HG02840 (cell line): ENCODE measurements at regions not wholly inside any gene's neighbourhood (a gene's known extent, or its start where the extent isn't known, plus 50 kb on each side); places are given as distances from the start of the nearest gene placed in this dataset.

ENCODE experiments used
- ATAC-seq: cut with Tn5 transposase; IDR thresholded peaks from one replicate; pipeline ENCODE4 v1.9.1; 2021; ENCODE audit warnings: mild to moderate bottlenecking, moderate library complexity, moderate number of reproducible peaks; ENCODE audit not compliant: unreplicated experiment, low FRiP score

DNA sequence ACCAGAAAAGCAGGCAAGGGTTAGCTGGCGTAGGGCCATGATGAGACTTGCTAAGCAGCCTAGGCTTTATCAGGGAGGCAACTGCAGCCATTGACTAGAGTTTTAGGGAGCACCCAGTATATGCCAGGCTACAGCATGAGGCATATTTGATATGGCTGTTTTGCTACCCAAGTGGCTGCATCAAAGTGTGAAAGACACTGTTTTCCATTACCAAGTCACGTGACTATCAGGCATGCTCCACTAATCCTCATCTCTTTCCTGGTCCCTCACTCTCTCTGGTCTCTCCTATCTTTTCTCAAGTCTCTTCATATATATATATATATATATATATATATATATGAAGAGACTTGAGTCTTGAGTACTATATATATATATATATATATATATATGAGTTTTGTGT is 206.7 kb upstream of the POU3F1 start:
- ATAC-seq, result no peak

DNA sequence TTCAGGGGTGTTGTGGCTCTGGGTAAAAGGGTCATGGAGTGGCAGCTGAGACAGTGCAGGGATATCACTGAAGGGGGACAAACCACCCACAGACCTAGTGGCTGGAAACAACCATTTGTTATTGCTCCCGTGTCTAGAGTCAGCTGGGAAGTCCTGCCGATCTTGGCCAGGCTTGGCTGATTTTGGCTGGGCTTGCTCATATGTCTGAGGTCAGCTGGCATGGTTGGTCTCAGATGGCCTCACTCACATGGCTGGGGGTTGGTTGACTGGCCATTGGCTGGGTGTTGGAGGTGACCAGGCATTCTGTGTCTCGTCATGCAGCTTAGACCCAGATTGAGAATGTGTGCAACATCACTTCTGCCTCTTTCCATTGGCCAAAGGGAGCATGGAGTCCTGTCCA is 203.8 kb upstream of the POU3F1 start:
- no peak for ATAC-seq

DNA sequence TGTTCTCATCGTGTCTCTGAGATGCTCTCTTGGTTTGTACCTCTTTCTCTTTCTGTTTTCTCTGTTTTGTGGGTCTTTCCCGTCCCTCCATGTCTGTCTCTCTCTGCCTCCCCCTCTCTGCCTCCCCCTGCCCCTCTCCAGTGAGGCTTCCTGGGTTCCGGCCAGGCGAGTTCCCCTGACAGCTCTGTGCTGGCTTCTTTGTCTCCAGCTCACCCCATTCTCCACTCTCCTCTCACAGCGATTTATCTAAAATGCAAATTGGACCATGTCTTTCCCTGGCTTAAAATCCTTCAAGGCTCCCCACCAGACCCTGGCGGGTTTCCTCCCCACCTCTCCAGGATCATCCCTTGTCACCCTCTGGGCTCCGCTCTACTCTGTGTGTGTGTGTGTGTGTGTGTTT is 202.4 kb upstream of the POU3F1 start:
- no peak for ATAC-seq

DNA sequence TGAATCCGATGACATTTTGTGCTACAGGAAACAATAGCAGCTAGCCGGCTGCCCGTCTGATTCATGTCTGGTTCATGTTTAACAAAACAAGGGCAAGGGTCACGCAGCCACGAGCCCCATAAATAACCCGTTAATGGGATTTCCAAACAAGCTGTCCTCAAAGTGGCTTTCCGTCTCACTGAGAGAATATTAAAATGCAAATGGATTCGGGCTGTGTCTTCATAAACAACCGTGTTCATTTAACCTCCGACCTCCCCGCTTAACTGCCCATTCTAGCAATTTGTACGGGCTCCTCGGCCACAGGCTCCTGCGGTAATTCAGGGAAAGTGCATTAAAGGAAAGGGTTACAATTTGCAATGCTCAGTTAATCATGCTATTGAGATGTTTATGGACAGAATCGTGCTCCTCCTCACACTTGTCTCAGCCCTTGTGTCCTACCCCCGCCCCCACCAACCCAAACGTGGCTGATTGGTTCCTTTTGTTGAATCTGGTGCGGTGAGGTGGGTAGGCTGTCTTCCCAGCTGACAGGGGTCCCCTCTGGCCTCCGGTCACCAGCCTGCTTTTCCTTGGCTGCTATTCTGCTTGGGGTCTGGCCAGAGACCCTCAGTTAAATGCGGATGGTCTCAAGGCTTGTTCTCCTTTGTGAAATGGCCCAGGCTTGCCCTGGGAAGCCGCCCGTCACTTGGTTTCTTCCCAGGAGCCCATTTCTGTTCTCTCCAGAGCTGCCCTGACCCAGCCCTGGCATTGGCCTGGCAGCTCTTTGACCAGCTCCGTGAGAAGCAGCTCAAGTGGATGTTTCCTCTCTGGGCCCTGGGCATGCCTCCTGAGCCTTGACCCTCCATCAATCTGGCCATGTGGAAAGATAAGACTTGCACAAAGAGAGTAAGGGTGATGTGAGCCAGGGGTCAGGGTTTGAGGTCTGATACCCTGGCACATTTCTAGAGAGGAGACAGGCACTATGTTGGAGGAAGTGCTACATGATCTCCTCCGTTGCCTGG is 200.7 kb upstream of the POU3F1 start:
- no peak for ATAC-seq

DNA sequence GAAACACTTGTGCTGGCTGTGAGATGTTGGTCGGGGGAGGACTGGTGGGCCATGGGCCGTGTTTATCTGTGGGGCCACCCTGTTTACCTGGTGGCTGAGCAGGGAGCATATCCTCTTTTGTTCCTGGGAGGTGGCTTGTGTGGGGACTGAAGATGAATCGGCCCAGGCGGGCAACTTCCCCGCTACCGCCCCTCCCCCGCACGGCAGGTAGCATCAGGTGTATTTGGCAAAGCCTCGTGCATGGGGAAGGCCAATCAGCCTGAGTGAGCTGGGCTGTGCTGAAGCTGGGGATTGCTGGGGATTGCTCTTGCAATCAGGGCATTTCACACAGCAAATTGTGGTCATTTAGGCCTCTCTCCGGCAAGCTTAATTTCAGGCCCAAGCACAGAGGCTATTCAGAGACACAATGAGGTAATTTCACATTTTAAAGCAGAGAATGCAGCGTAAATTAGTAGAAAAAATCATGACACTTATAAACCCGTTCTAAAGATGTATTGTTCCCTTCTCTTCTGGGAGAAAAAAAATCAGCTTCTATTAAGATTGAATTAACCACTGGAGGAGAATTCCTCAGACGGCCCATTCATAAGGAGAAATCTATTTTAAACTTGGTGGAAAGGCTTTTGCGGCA is 197.7 kb upstream of the POU3F1 start:
- ATAC-seq, result no peak

DNA sequence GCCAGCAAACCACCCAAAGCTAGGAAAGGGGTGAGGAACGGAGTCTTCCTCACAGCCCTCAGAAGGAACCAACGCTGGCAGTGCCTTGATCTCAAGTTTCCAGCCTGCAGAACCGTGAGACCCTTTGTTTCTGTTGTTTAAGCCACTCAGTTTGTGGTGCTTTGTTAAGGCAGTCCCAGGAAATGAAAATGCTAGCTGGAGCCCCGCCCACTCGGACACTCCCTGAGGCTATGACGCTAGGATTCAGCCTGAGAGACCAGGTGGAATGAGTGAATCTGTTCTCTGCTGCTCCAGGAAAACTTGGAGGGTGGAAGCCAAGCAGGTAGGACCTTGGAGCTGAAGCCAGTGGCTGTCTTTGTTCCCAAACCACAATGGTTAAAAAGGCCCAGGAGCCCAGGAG is 196.5 kb upstream of the POU3F1 start:
- no peak for ATAC-seq

DNA sequence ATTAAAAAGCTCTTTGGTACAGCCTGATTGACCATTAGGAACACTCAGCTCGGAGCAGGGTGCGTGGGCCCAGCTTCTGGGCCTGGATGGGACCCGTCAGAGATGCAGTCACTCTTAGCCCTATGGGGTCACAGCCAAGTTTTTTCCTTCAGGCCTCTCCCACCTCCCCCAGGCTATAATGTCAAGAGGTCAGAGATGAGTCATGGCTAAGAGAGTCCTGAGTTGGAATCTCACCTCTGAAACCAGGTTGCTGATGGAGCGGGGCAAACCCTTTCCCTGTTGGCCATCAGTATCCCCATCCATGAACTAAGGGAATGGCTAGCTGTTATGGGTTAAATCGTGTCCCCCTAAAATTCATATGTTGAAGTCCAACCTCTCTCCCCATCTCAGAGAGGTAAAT is 195.9 kb upstream of the POU3F1 start:
- no peak for ATAC-seq

DNA sequence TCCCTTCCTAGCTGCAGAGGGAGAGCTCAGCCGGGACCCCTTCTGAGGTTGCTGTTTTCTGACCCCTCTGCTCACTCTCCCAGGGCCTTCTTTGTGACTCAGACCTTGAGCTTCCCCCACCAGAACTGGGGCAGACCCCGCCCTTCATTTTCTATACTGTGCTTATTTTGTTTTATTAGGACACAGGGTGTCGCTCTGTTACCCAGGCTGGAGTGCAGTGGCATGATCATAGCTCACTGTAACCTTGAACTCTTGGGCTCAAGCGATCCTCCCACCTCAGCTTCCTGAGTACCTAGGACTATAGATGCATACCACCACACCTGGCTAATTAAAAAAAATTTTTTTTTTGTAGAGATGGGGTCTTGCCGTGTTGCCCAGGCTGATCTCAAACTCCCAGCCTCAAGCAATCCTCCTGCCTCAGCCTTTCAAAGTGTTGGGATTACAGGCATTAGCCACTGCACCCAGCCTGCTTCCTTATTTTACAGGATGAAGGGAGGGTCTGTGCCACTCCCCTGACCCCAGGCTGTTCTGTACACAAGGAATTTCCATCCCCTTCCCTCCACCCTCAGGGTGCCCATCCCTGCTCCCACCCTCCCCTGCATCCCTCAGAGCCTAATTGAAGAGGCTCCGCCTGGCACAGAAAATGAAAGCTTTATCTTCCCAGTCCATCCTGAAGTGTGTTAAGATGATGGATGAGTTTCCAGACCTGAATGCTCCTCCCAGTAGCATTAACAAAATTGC is 195.2 kb upstream of the POU3F1 start:
- no peak for ATAC-seq

DNA sequence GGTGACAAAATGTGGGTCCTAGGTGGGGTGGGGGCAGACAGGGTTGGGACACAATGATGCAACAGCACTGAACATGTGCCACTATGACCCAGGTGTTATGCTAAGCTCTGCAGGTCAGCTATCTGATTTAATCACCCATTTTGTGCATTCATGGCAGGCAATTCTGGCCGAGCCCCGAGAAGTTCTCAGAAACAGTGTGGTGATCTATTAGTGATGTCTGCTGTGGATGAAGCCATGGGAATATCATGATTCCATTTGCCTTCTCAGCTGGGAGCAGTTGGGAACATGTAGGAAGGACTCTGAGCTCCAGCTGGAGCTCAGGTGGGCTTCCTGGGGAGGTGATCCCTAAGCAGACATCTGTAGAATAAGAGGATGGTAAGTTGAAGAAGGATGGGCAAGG is 194.0 kb upstream of the POU3F1 start:
- no peak for ATAC-seq

DNA sequence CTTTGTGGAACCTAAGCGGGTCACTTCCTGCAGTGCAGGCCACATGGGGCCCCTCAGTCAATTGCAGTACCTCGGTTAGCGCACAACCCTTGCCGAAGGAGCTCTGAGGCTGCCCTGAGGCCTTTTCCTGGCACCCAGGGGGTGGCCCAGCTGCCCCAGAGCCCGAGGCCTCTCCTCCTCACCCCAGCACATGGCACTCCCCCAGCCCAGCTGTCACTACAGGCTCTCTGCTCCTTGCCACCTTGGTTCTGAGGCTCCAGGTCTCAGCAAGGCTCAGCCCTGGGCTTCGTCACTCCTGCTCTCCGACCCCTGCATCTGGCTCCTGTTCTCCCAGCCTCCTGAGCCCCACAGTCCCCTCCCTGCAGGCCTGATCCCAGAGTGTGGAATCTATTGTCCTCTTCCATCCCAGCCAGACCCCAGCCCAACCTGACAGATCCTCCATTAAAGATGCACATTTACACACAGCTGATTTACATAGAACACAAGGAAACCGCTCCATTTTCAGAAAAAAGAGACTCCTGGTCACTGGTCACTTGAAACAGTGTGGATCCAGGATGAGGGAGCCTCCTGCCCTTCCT is 192.8 kb upstream of the POU3F1 start:
- ATAC-seq, result no peak

DNA sequence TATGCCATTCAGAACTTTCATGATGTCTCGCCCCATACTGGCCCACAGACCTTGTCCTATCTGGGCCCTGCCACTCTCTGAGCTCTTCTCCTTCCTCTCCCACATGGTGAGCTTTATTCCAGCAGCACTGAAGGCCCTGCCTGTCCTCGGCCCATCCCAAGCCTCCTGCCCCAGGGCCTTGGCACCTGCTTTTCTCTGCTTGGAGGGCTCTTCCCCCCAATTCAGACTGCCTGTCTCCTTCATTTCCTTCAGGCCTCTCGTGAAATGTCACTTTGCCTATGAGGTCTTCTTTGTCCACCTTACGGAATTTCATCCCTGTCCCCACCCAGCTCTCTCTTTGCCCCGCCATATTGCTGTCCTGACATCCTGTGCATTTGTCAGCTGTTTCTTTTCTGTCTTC is 191.7 kb upstream of the POU3F1 start:
- ATAC-seq, result no peak

DNA sequence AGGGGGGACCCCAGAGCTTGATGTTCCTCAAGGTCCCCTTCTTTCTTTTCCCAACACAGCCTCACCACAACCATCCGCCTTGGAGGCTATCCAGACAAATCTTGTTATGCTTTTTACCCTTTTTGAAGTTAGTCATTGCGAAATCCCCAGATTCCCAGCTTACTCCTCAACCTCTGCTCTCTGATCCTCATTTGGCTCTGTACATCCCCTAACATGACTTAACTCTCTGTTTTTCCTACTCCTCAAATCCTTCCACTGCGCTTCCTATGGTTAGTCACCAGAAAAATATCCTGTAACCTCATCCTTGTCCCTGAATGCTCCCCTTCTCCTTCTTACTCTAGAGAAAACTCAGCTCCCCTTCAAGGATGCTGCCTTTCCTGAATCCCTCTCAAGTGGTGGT is 189.1 kb upstream of the POU3F1 start:
- no peak for ATAC-seq

DNA sequence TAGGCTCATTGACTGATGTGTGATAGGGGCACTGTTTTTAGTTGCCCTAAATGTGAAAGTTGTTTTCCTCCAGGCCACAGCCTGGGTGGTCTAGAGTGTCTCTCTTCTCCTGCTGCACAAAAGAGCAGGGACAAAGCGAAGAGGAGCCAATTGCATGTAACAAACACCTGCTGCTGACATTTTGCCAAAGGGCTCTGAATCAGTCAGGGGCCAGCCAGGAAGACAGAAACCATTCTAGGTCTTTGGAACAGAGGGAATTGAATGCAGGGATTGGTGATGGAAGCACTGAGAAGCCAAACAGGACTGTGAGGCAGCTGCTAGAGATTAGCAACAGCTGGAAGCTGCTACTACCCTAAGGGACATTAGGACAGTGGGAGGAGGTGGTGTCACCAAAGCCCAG is 185.3 kb upstream of the POU3F1 start:
- no peak for ATAC-seq

DNA sequence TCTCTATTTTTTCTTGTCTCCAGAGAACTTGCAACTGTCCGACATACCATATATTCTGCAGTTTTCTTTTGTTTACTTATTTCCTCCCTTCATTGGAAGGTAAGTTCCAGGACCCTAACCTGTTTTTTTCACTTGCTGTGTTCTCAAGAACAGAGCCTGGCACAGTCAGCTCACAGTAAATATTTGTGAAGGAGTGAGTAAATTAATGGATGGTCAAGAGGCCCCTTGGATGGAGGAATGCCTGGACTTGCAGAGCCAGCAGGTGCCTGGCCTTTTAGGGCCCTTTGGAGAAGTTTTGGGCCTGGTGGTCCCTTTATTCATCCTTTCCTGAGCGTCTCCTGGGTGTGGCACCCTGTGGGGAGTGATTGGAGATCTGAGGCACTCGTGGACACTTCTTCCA is 182.1 kb upstream of the POU3F1 start:
- ATAC-seq, result no peak

DNA sequence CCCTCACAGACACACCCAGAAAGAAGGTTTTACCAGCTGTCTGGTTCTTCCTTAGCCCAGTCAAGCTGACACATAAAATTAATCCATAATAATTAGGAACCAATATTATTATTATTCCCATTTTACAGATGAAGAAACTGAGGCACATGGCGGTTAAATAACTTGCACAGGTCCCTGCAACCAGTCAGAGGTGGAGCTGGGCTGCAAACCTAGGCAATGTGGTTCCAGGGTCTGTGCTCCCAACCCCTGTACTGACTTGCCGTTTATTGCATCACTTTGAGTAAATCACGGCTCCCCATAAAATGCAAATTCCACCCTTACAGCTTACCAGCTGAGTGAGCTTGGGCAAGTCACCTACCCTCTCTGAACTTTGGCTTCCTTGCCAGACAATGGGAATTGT is 179.2 kb upstream of the POU3F1 start:
- no peak for ATAC-seq

DNA sequence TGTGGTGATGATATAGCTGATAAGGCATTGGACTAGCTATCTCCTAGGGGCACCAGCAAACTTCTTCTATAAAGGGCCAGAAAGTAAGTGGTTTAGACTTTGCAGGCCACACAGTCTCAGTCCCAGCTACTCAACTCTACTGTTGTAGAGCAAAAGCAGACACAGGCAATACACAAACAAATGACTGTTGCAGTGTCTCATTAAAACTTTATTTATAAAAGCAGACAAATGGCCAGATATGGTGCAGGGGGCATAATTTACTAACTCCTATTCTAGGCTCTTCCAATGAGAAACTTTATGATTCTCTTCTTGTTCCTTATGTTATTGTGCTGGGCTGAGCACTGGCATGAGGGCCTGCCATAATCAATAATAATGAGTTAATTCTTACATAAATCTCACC is 176.8 kb upstream of the POU3F1 start:
- ATAC-seq, result no peak

DNA sequence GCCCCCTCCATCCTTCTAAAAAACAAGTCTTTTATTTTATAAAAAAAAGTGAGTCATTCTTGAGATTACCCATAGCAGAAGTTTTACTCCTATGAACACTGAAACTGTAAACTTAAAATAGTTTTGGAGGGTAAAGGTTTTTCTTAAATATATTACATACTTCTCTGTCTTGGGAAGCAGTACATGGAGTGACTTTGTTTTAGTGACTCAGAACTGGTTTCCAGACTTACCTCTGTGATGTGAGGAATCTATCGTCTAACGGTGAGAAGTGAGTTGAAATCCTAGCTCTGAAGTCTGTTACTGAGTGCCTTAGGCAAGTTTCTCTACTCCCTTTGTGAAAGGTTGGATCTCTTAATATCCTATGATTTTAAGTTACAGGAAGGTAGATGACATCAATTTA is 176.3 kb upstream of the POU3F1 start:
- no peak for ATAC-seq

DNA sequence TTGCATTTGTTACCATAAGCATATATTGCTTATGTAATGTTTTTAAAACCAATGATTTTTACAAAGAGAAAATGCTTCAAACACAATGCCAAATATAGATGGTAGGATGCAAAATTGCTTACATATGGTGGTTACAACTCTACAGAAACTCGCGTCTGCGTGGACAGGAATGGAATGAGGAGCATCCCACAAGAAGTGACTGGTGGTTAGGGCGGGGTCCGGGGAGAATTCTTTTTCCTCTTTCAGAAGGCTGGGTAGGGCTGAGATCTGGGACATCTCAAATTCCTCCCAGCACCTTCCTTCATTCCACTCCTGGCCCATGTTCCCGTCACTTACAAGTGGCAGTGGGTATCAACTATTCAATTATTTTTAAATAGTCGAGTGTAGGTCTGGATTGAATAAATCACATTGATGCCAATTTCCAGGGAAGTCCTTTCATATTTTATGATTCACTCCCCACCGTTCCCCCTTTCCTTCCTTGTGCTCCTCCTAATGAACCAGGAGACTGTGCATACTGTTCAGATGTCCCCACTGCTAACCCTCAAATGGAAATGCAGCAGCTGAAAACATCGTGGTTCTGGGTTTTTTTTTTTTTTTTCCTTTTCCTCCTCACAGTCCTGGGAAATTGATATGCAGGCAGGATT is 174.5 kb upstream of the POU3F1 start:
- no peak for ATAC-seq

DNA sequence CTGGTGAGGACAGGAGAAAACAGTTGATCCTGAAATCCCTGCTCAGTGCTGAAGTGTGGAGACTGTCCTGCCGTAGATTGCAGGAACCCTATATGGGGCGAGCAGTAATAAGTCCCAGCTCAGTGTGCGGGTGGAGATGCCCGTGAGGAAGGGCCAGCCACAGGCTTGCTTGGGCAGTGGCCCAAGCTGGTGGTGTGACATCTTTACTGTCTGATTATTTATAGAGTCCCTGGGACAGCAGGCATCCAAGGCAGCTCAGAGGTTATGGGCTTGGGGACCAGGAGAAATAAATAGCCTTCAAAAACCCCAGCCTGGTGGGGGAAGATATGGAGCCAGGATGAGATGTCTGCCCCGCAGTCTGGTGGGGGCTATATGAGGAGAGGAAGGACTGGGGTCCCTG is 170.7 kb upstream of the POU3F1 start:
- no peak for ATAC-seq

DNA sequence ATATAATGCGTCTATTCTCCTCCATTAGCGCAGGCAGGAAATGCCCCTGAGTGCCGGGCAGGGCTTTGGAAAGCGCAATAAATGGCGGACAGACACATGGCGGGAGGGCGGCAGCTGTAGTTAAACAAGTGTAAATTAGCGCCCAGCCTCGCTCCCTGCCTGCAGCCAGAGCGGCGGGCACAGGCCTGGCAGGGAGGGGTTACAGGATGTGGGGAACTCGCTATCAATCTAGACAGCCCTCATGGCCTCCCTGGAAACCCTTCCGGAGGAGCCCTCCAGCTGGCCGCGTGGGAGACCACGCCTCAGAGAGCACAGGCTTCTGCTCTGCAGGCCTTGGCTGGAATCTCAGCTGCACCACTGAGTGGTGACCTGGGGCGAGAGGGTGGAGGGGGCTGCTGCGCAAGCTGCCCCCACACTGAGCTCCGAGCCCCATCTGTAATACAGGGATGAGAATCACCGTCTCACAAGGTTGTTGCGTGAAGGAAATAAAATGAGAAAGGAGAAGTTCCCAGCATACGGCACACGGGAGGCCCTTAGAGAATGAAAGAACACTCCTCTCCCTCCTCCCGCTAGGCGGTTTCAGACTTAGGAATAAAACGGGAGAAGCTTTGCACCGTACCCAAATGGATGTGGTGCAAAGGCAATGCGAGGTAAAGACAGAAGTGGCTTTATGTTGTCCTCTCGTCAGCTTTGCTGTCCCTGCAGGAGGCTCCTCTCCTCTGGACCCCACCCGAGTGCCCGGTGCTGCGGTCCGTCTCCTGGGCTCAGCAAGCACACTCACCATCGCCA is 167.2 kb upstream of the POU3F1 start:
- no peak for ATAC-seq
